HG03442 (cell line): ENCODE measurements at regions not wholly inside any gene's neighbourhood (a gene's known extent, or its start where the extent isn't known, plus 50 kb on each side); places are given as distances from the start of the nearest gene placed in this dataset.

Experiments used
- ATAC-seq: cut with Tn5 transposase; IDR thresholded peaks from one replicate; pipeline ENCODE4 v1.9.1; 2021; ENCODE audit warnings: mild to moderate bottlenecking, moderate library complexity; ENCODE audit not compliant: unreplicated experiment

DNA sequence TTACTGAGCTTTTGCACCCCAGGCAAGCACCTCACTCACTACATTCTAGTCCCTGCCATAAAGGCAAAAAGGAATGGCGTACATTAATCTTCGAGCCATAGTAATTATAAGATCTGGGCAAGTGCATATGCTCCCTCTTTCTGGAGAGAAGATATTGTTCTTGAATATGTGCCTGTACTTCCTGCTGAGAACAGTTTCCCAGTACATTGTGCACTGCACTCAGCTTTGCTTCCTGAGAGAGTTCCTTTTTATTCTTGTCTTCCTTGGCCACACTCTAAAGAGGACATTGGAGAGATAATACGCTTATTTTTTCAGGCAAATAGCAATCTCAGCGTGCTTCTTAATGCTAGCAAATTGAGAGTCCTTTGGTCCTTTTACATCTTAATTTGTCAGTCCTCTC lies 909.0 kb upstream of the PCDH10 start:
- no peak for ATAC-seq

DNA sequence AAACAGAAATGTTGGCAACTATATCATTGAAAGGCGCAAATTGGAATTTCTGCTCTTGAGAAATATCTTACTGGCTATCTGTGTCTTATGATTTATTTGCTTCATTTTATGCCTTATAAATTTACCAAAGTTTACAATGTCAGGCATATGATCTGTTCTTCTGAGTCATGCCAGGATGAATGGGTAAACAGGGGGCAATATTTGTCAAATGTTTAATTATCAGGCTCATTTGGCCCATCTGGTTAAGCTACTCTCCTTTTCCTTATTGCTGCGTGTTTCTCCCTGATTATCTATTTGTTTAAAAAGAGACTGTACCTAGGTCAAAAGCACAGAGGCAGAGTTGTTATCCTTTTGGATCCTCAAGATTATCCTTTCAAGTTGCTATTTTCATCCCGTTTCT lies 903.8 kb upstream of the PCDH10 start:
- no peak for ATAC-seq

DNA sequence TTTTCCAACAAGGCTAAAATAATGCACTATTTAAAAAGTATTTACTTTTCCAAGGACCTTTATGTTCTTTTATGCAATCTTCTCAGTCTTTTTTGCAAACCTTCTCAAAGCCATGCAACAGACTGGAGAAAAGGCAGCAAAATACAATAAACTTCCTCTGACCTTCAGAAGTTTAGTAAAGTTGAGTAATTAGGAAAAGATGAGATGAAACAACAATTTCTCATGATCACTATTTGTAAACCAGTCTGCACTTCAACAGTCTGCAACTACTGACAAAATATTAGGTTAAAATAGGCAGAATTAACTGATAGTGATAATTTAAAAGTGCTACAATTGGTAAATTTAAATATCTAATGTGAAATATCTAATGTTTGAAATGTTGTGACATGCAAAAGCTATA lies 884.9 kb upstream of the PCDH10 start:
- ATAC-seq: no peak

DNA sequence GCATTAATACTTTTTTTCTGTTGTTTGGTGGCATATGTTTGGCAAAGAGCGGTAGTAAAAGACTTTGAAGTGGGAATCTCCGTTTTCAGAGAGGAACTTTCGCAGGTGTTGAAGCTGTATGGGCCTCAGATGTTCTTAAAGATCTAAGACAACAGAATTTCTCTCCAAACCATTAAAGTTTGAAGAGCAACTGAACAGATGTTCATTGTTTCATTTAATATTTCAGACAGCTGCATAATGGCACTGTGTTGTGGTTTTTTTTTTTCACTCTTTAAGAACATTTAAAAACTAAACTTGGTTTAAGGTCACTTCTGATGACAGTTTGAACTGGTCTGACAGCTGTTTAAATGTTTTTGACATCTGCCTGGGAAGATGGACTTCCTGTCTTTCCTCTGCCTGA lies 882.7 kb upstream of the PCDH10 start:
- no peak for ATAC-seq

DNA sequence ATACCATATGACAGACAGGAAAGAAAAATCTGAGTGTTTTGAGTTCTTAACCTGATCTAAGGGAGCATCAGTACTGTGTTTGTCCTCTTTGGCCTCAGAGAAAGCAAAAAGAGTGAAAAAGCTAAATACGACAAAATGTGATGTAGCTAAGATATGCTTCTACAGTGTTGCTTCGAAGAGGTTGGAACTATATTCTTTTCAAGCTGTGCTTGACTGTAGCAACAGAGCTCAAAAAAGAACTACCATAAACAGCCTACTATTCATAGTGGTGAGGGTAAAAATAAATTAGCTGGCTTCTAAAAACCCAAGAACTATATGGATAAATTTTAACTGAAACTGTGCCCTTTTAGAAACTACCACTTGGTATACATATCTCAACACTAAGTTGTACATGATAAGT lies 881.8 kb upstream of the PCDH10 start:
- ATAC-seq: no peak

DNA sequence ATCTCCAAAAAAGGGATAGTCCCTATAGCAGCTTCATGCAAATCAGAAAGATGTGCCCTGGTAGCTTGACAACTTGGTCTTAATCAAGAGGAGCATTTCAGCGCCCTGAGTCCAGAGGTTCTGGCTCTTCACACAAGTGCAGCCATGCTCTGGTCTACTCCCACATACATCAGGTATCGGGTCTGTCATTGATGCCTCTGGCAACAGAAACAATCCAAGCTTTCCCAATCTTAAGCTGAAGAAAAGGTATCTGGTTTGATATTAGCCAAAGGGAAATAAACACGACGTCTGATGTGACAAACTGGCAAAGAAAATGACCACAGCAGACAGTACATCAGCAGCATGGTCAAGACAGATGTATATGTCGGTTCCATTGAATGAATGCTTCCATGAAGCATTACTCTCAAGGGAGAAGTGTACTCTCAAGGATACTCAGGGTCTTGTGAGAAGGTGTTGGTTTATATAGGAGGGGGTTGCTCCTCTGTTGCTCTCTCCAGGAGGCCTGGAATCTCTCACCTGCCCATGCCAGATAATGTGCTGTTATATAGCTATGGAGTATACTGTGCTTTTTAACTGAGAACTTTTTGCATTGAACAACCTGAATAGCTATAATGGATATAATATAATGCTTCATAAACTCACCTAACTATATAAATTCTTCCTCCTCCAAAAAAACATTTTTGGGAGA lies 879.6 kb upstream of the PCDH10 start:
- no peak for ATAC-seq

DNA sequence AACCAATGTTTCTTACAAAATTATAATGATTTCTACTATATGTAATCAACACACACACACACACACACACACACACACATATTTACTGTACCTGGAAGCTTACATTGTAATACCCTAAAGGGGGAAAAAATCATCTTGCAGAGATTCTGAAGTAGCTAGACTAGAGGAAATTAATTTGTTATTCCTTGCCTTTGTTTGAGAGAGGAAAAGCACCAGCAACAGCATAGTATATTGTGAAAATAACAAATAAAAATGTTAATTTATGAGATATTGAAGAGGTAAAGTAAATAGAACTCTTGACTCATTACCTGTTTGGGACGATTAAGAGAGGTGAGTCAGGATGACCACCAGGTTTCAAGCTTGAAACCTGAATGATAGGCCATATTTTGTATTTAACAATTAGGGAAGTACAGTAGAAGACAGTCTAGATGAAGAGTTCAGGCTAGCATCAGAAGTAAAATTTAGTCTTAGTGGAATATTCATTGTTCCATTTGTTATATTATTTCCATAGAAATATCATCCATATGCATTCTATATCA lies 873.4 kb upstream of the PCDH10 start:
- no peak for ATAC-seq

DNA sequence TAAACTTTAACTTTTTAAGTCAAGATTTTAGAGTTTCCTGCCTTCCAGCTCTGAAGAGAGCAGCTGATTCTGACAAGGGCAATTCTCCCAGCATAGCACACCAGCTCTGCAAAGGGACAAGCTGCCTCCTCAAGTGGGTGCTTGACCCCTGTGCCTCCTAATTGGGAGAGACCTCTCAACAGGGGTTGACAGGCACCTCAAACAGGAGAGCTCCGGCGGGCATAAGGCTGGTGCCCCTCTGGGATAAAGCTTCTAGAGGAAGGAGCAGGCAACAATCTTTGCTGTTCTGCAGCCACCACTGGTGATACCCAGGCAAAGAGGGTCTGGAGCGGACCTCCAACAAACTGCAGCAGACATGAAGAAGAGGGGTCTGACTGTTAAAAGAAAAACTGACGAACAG lies 872.9 kb upstream of the PCDH10 start:
- ATAC-seq: no peak

DNA sequence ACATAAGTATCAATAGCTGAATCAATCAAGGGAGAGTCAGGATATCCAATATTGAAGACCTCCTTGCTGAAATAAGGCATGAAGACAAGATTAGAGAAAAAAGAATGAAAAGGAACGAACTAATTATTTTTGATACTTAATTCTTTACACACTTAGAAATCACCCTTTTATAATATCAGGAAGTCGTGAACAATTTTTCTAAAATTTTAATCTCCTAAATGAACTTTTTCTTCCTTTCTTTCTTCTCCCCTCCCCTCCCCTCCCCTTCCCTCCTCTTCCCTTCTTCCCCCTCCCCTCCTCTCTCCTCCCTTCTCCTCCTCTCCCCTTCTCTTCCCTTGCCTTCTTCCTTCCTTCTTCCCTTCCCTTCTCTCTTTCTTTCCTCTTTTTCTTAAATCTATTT lies 872.1 kb upstream of the PCDH10 start:
- ATAC-seq: no peak

DNA sequence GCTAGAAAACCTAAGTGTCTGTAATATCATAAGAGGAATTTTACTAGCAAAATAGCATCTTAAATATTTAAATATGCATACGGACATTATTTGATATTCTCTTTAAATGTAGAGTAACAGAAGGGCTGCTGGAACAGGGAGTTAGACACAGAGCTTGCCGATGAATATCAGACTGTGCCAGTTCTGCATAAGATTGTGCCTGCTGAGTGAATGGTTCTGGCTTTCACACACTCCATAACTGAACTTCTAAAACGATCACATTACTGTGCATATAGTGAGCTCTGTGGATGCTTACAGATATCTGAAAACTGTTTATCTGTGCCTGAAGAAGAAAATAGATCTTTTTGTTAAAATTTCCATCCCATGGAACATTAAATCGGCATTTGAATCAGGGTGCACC lies 867.4 kb upstream of the PCDH10 start:
- no peak for ATAC-seq

DNA sequence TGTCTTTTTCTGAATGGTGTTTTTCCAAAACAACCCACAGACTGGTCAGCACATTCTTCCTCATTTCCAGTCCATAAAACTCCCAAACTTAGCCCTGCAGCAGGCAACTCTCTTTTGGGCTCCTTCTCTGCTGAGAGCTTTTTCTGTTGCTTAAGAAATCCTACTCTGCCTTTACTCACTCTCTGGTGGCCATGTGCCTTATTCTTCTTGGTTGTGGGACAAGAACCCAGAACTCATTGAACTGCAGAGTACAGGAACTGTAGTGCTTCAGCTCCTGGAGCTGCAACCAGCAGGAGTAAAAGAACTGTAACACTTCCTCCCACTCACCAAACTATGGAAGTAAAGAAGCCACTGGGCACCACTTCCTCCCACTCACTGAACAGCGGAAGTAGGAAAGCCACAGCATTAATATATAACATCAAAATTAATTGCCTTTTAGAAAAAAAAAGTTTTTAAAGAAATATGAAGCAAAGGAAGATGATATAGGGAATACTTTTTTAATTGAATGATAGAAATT lies 864.1 kb upstream of the PCDH10 start:
- ATAC-seq: no peak

DNA sequence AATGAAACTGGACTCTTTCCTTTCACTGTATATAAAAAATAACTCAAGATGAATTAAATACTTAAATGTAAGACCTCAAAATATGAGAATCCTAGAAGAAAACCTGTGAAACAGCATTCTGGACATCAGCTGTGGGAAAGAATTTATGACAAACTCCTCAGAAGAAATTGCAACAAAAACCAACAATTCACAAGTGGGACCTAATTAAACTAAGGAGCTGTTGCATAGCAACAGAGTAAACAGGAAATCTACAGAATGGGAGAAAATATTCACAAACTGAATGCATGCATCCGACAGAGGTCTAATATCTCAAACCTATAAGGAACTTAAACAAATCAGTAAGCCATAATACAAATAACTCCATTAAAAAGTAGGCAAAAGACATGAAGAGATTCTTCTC lies 851.7 kb upstream of the PCDH10 start:
- no peak for ATAC-seq

DNA sequence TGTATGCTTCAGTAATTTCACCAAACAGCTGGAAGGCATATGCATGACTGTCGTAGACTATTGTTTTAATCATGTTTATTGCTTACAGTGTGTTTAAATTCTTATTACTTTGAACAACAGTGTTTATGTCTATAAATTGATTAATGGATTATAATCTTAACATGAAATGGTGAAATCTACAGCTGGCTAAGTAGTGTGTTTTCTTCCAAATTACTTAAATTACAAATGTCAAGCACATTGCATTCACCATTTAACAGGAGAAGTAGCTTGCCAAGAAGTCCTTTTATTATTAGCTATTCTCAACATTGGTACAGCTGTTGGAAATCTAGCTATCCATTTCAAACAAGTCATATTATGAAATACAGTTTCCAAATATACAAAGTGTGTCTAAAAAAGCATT lies 849.3 kb upstream of the PCDH10 start:
- no peak for ATAC-seq

DNA sequence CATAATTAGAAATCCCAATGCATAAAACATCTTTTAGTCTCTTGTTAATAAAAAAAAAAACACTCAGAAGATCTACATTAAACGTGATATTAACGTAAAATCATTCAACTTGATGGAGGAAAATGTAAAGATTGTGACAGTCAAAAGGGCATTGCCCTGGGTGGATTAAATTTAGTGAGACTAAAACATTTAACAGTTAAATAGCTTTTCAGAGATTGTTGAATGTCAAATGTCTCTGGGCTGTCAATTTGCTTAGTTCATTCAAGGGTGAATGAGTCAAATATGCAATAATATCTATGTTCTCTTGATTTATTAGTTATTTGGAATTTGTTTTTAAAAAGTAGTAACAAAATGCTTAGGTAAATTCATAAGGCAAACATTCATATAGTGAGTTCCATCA lies 836.6 kb upstream of the PCDH10 start:
- no peak for ATAC-seq

DNA sequence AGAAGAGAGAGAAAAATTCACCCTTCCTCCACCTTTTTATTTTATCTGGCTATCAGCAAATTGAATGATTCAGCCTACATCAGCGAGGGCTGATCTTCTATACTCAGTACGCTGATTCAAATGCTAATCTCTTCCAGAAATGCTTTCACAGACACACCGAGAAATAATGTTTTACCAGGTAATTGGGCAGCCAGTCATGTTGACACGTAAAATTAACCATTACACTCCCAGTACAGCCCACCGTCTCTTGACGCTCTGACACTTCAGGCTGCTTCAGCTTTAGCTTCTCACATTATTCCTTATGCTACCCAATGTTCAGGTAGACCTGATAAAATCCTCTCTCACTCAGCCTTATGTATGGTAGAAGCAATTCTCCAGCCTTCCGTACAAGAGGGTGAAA lies 835.2 kb upstream of the PCDH10 start:
- ATAC-seq: no peak

DNA sequence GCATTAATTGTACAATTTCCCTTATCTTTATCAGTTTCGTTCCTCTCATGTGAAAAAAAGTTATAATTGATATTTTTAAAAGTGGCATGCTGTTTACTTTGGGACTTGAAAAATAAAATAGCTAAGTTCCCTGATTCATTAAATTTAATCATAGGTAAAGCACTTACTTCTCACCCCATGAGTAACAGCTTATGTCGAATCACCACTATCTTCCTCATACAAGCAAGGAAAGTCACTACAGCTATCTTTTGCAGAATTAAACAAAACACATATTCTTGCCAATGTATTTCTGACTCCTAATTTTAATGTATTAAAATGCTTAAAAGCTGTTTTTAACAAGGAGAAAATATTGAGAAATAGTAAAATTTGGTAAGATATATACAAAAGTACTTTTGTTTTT lies 832.4 kb upstream of the PCDH10 start:
- ATAC-seq: no peak

DNA sequence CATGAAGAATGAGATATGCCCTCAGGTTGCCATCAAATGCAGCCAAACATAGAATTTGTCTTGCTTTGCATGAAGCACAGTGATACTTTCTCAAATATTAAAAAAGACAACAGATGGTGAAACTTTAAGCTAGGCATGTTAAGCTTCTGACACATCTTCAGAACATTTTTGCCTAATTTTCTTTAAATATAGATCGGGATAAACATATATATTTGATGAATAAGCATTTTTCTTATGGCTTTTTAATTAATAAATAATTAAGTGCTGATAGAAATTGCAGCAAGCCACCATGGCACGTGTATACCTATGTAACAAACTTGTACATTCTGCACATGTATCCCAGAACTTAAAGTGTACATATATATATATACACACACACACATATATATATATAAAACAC lies 831.2 kb upstream of the PCDH10 start:
- no peak for ATAC-seq

DNA sequence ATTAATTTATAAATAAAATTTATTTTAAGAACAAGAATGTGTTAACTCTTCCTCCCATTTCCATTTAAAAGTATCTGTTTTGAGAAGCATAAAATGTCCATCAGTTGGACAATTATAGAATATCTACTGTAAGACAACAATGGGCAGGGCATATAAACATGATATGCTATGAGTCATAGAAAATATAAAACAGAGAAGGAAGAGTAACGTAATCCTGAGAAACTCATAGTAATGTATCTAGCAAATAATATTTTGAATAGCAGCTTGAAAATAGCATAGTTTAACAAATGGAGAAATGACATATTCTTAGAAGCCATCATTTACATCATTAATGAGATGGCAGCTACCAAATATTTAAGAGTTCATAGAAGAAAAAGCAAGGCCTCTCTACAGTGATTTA lies 820.3 kb upstream of the PCDH10 start:
- no peak for ATAC-seq

DNA sequence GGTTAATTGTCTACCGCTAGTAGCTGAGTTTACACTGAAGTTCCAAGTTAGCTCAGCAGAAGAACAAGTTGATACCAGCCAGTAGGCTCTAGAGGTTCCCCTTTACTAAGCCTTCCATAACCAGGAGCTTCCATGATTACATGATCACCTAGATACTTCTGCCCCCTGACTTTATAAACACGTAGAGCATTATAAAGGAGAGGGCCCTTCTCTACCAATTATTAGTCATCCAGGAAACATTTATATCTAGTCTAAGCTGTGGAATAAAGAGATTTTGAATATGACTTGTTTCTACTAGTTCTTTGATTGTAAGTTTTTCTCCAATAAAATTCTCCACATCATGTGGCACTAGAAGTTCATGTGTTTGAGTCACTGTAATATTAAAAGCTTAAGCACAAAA lies 818.1 kb upstream of the PCDH10 start:
- ATAC-seq: no peak

DNA sequence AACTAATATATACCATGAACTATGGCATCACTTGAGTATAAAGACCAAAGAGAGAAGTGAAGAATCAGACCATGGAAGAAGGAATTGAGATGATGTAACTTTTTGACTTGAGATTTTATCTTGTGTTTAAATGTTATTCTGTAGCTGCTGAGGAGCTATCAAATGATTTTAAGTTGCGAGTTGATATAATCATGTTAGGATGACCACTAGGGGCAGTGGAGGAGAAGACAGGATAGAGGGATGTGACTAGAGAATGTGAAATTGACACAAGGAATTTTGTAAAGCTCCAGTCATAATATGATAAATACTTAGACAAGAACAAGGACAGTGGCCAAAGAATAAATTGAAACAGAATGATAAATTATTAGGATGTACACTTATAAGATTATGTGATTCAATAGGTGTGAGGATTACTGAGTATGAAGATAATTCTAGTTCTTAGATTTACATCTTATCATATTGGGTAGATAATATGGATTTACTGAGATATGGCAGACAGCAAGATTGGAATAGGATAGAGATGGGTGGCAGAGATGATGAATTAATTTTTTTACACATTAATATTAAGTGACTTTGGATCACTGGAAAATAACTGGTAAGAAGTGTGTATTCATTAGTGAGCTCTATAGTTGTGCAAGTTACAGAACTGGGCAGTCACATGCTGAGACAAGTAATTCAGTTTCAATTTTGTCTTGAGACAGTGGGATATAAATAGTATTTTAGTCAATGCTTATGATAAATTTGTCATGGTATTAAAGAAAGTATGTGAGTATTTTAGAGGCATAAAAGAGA lies 816.0 kb upstream of the PCDH10 start:
- ATAC-seq: no peak

DNA sequence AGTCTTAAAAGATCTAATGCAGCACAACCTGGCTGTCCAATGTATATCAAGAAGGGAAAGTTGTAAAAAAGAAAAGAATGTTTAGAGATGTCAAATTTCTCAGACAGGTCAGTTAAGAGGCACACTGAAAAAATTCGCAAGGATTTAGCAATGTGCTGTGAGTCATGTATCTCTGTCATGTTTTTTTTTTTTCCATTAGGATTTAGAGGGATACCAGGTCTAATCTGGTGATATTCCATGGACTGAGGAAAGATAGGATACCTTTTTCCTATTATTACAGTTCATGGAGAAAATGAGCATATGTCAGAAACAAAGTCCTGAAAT lies 815.4 kb upstream of the PCDH10 start:
- no peak for ATAC-seq

DNA sequence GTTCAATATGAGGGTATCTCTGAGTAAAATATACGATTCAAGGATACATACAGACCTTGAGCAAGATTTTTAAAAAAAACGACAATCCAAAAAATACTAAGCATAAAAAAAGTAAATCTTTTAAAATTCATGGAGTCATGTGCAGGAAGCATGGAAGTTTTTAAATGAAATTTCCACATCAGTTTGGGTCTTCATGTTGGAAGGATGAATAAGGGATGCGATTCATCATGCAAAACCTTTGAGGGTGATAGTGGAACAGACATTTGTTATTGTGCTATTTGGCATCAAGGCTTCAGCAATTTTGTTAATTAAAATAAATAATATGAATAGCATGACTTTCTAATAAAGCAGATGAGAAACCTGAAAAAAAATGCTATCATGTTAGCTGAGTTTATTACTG lies 815.0 kb upstream of the PCDH10 start:
- ATAC-seq: no peak
